GM12878 (cell line): ENCODE measurements at regions not wholly inside any gene's neighbourhood (a gene's known extent, or its start where the extent isn't known, plus 50 kb on each side); places are given as distances from the start of the nearest gene placed in this dataset.

Source experiments
- ATAC-seq: fragments of 200-7000 bp; cut with Tn5 transposase; 3 replicates; pipeline ENCODE4 v1.9.1; 2020; ENCODE audit warnings: mild to moderate bottlenecking, moderate library complexity
- BruUV-seq: library from RNA; stranded (reverse); fragments of 400-500 nt; replicated peaks from 2 replicates; lab custom pipeline; 2021; lab: Mats Ljungman, UMichigan
- CTCF ChIA-PET: fragments of 300-600 bp; sonication (Branson Sonifier 250); formaldehyde crosslinking; extraction: SDS; loops from one replicate; lab custom pipeline; 2021; ENCODE audit warnings: inconsistent platforms; lab: Yijun Ruan, JAX
- POLR2A ChIA-PET: fragments of 350-600 bp; formaldehyde crosslinking; extraction: SDS; loops from one replicate; lab custom pipeline; 2021; ENCODE audit warnings: inconsistent platforms; lab: Charles Lee
- RAD21 ChIA-PET: fragments of 300-600 bp; sonication (Branson Sonifier 250); formaldehyde crosslinking; loops from one replicate; lab custom pipeline; 2023; ENCODE audit warnings: antibody characterized with exemption; ENCODE audit not compliant: unreplicated experiment; lab: Charles Lee
- SMC1A ChIA-PET: fragments of 300-600 bp; sonication (Branson Sonifier 250); formaldehyde crosslinking; loops from one replicate; lab custom pipeline; 2023; ENCODE audit not compliant: unreplicated experiment, uncharacterized antibody; lab: Charles Lee
- DNase-seq: peaks from one replicate; pipeline ENCODE4 v3.0.0-alpha.2; 2011; ENCODE audit warnings: low read depth, low spot score
- FAIRE-seq: peaks from 3 replicates; lab custom pipeline; 2011; peaks lifted over from hg19 to GRCh38; lab: Jason Lieb, UNC
- H2AFZ ChIP-seq: 2 replicates; pipeline ENCODE4 v1.6.0; 2011; ENCODE audit warnings: low read depth, low read length, control low read depth; ENCODE audit not compliant: control insufficient read depth
- H3K27ac ChIP-seq: 2 replicates; pipeline ENCODE4 v1.5.1; 2011; ENCODE audit warnings: control low read depth; ENCODE audit not compliant: control insufficient read depth, insufficient read depth
- H3K27me3 ChIP-seq, 2 experiments: replicated peaks in 1 of 2; 2 replicates each; pipeline versions ENCODE4 v1.6.0 to v1.6.1; 2011; ENCODE audit warnings: low read length in 1 of 2; ENCODE audit not compliant: control insufficient read depth in 2 of 2, insufficient read depth in 2 of 2
- H3K36me3 ChIP-seq, 2 experiments: 2 replicates each; pipeline ENCODE4 v1.5.1; 2011; ENCODE audit warnings: low read length in 1 of 2; ENCODE audit not compliant: control insufficient read depth in 2 of 2, insufficient read depth in 2 of 2
- H3K4me1 ChIP-seq: 2 replicates; pipeline ENCODE4 v1.6.1; 2011; ENCODE audit warnings: mild to moderate bottlenecking, low read length, moderate library complexity, mixed read lengths; ENCODE audit not compliant: control insufficient read depth, insufficient read depth
- H3K4me2 ChIP-seq: 2 replicates; pipeline ENCODE4 v1.6.0; 2011; ENCODE audit warnings: control low read depth; ENCODE audit not compliant: control insufficient read depth, insufficient read depth
- H3K4me3 ChIP-seq: fragments of 200-600 bp; sonication (generic); 2 replicates; pipeline ENCODE4 v1.5.1; 2016
- H3K79me2 ChIP-seq: 2 replicates; pipeline ENCODE4 v1.6.0; 2011; ENCODE audit warnings: low read length; ENCODE audit not compliant: control insufficient read depth, insufficient read depth
- H3K9ac ChIP-seq: 2 replicates; pipeline ENCODE4 v1.8.0; 2011; ENCODE audit warnings: low read length, control low read depth, mixed read lengths; ENCODE audit not compliant: control insufficient read depth, insufficient read depth
- H3K9me3 ChIP-seq: replicated peaks from 3 replicates; pipeline ENCODE4 v1.5.1; 2011; ENCODE audit warnings: mild to moderate bottlenecking, low read length; ENCODE audit not compliant: control insufficient read depth, insufficient read depth
- H4K20me1 ChIP-seq: 2 replicates; pipeline ENCODE4 v1.6.0; 2011; ENCODE audit not compliant: control insufficient read depth, insufficient read depth
- BCL3 ChIP-seq: IDR thresholded peaks from 2 replicates; pipeline ENCODE4 v1.6.1; 2011; ENCODE audit warnings: borderline replicate concordance, low read depth, mild to moderate bottlenecking, moderate library complexity, low read length; ENCODE audit not compliant: insufficient read depth, poor library complexity, severe bottlenecking
- BMI1 ChIP-seq: fragments of 450-650 bp; IDR thresholded peaks from 2 replicates; pipeline ENCODE4 v1.6.1; 2016; ENCODE audit warnings: mild to moderate bottlenecking, moderate library complexity, borderline replicate concordance
- E2F8 ChIP-seq: fragments of 450-650 bp; IDR thresholded peaks from 2 replicates; pipeline ENCODE4 v1.6.1; 2018; ENCODE audit warnings: mild to moderate bottlenecking, low read depth, moderate library complexity; ENCODE audit not compliant: partially characterized antibody
- FOS ChIP-seq: IDR thresholded peaks from 3 replicates; pipeline ENCODE4 v1.6.1; 2011; ENCODE audit warnings: borderline replicate concordance; ENCODE audit not compliant: insufficient read length; ENCODE audit errors: extremely low read depth
- GABPA ChIP-seq: IDR thresholded peaks from 2 replicates; pipeline ENCODE4 v1.6.1; 2014; ENCODE audit warnings: antibody characterized with exemption, low read depth, mild to moderate bottlenecking, inconsistent platforms
- HDAC2 ChIP-seq: fragments of 200-600 bp; sonication (generic); IDR thresholded peaks from 2 replicates; pipeline ENCODE4 v1.6.1; 2017
- HDGF ChIP-seq: fragments of 450-650 bp; IDR thresholded peaks from 2 replicates; pipeline ENCODE4 v1.6.1; 2016; ENCODE audit warnings: antibody characterized with exemption
- HSF1 ChIP-seq: fragments of 150-350 bp; IDR thresholded peaks from 2 replicates; pipeline ENCODE4 v1.6.1; 2014; ENCODE audit warnings: mild to moderate bottlenecking, low read depth, low read length
- RELA ChIP-seq: fragments of 450-650 bp; IDR thresholded peaks from 2 replicates; pipeline ENCODE4 v1.8.0; 2014; ENCODE audit warnings: borderline replicate concordance; ENCODE audit not compliant: partially characterized antibody
- WRNIP1 ChIP-seq: IDR thresholded peaks from 2 replicates; pipeline ENCODE4 v1.6.1; 2011; ENCODE audit warnings: low read depth, low read length, improper control_type of control experiment, borderline replicate concordance
- ZBTB4 ChIP-seq: fragments of 450-650 bp; formaldehyde crosslinking; IDR thresholded peaks from 2 replicates; pipeline ENCODE4 v1.4.0; 2022; ENCODE audit warnings: mild to moderate bottlenecking, moderate library complexity
- ZNF274 ChIP-seq: IDR thresholded peaks from one replicate; pipeline ENCODE4 v1.8.0; 2011; ENCODE audit not compliant: insufficient read length, insufficient read depth
- WGBS: methylation state at CpG from one replicate; pipeline ENCODE4 v1.1.6; 2016; ENCODE audit warnings: low lambda C conversion rate; ENCODE audit not compliant: insufficient replicate concordance, insufficient coverage; ENCODE audit errors: missing lambda C conversion rate; 5-methylcytosine and 5-hydroxymethylcytosine counted together
- in situ Hi-C: fragments of 300-500 bp; cut with MboI; formaldehyde crosslinking; loops from 9 replicates; pipeline ENCODE4 v1.14.3; 2018; ENCODE audit warnings: mixed read lengths
- intact Hi-C: fragments of 100-400 bp; cut with micrococcal nuclease; formaldehyde crosslinking; loops from one replicate; pipeline ENCODE4 v1.14.2; 2022; ENCODE audit not compliant: unreplicated experiment

GRCh38 chr21:35632711-35633110, 427.6 kb downstream of the SETD4 start:
- FAIRE-seq = no peak
- SMC1A ChIA-PET = no interaction called here
- RAD21 ChIA-PET = no interaction called here
- Histone ChIP-seq H3K4me2 (no peak overlapping the region), H3K79me2 (no peaks in the 10 kb centered on the region), H3K9me3 (no peaks in the 10 kb centered on the region), H3K36me3 (no peaks in the 10 kb centered on the region), H3K9ac (no peak overlapping the region), H4K20me1 (no peaks in the 10 kb centered on the region), H3K4me1 (no peaks in the 10 kb centered on the region), H3K27me3 (no peaks in the 10 kb centered on the region; a peak in 1 of 4 replicates), H2AFZ (no peak overlapping the region), H3K27ac (no peak overlapping the region), H3K4me3 (no peak overlapping the region)
- WGBS = 7% methylated on average over 5 of the region's 5 CpGs
- DNase-seq = no peak
- intact Hi-C loops (no loop called here), in situ Hi-C loops (no loop called here)
- no peak for ATAC-seq
- CTCF ChIA-PET = no interaction called here
- no TSS peak for BruUV-seq
- POLR2A ChIA-PET = no interaction called here
- no peak for TF ChIP-seq ZBTB4 (CRISPR knock-in tag)
- TF ChIP-seq ZNF274 = no peak
- no peak for TF ChIP-seq HDGF
- no peak for TF ChIP-seq GABPA
- TF ChIP-seq BMI1 = no peak
- TF ChIP-seq WRNIP1 = no peak
- TF ChIP-seq E2F8 = no peak
- TF ChIP-seq RELA = no peak
- no peak for TF ChIP-seq HSF1
- no peak for TF ChIP-seq BCL3
- TF ChIP-seq FOS = no peak
- no peak for TF ChIP-seq HDAC2
